Astrocyte (in vitro differentiated cells and primary cell): ENCODE measurements at regions not wholly inside any gene's neighbourhood (a gene's known extent, or its start where the extent isn't known, plus 50 kb on each side); places are given as distances from the start of the nearest gene placed in this dataset.

ENCODE experiments used
- DNase-seq: peaks from one replicate; pipeline ENCODE4 v3.0.0-alpha.2; 2010; ENCODE audit warnings: low read depth
- FAIRE-seq: peaks from 2 replicates; lab custom pipeline; 2011; peaks lifted over from hg19 to GRCh38; lab: Jason Lieb, UNC
- H2AFZ ChIP-seq: 2 replicates; pipeline ENCODE4 v1.6.0; 2012; ENCODE audit warnings: low read depth, low read length, inconsistent platforms
- H3K27ac ChIP-seq: 2 replicates; pipeline ENCODE4 v1.5.1; 2011; ENCODE audit warnings: low read depth, low read length, inconsistent platforms
- H3K27me3 ChIP-seq: 2 replicates; pipeline ENCODE4 v1.6.0; 2011; ENCODE audit warnings: low read length, inconsistent platforms; ENCODE audit not compliant: insufficient read depth
- H3K36me3 ChIP-seq: 2 replicates; pipeline ENCODE4 v1.5.1; 2011; ENCODE audit warnings: low read length, inconsistent platforms; ENCODE audit not compliant: insufficient read depth
- H3K4me1 ChIP-seq: 2 replicates; pipeline ENCODE4 v1.5.1; 2011; ENCODE audit warnings: low read length, inconsistent platforms; ENCODE audit not compliant: insufficient read depth
- H3K4me2 ChIP-seq: 2 replicates; pipeline ENCODE4 v1.6.0; 2012; ENCODE audit warnings: low read length, inconsistent platforms
- H3K4me3 ChIP-seq: 2 replicates; pipeline ENCODE4 v1.5.1; 2011; ENCODE audit warnings: low read depth, mild to moderate bottlenecking, low read length, inconsistent platforms; ENCODE audit not compliant: insufficient read depth
- H3K79me2 ChIP-seq: 2 replicates; pipeline ENCODE4 v1.6.0; 2012; ENCODE audit warnings: mild to moderate bottlenecking, low read length, inconsistent platforms; ENCODE audit not compliant: insufficient read depth
- H3K9ac ChIP-seq: 2 replicates; pipeline ENCODE4 v1.6.0; 2012; ENCODE audit warnings: mild to moderate bottlenecking, low read length, inconsistent platforms
- H3K9me3 ChIP-seq: 2 replicates; pipeline ENCODE4 v1.5.1; 2012; ENCODE audit warnings: low read depth, mild to moderate bottlenecking, low read length, inconsistent platforms; ENCODE audit not compliant: insufficient read depth
- H4K20me1 ChIP-seq: 2 replicates; pipeline ENCODE4 v1.6.0; 2012; ENCODE audit warnings: low read length, inconsistent platforms; ENCODE audit not compliant: insufficient read depth
- H3K27ac Mint-ChIP-seq: one replicate; pipeline ENCODE4 v1.8.0; 2021; ENCODE audit warnings: mild to moderate bottlenecking, mixed read lengths; ENCODE audit not compliant: unreplicated experiment
- H3K27me3 Mint-ChIP-seq: one replicate; pipeline ENCODE4 v1.8.0; 2021; ENCODE audit warnings: low read depth, mixed read lengths; ENCODE audit not compliant: unreplicated experiment
- H3K36me3 Mint-ChIP-seq: one replicate; pipeline ENCODE4 v1.8.0; 2021; ENCODE audit warnings: low read depth, mixed read lengths; ENCODE audit not compliant: unreplicated experiment
- H3K4me1 Mint-ChIP-seq: one replicate; pipeline ENCODE4 v1.8.0; 2021; ENCODE audit warnings: low read depth, mixed read lengths; ENCODE audit not compliant: unreplicated experiment
- H3K4me3 Mint-ChIP-seq: one replicate; pipeline ENCODE4 v1.8.0; 2021; ENCODE audit warnings: mild to moderate bottlenecking, moderate library complexity, mixed read lengths; ENCODE audit not compliant: unreplicated experiment
- H3K9me3 Mint-ChIP-seq: one replicate; pipeline ENCODE4 v1.8.0; 2021; ENCODE audit warnings: mild to moderate bottlenecking, mixed read lengths; ENCODE audit not compliant: unreplicated experiment
- EZH2 ChIP-seq: IDR thresholded peaks from 2 replicates; pipeline ENCODE4 v1.6.1; 2012; ENCODE audit warnings: mild to moderate bottlenecking, low read length, inconsistent platforms; ENCODE audit not compliant: insufficient read depth
- TF ChIP-seq, protein P1 (sequence below): IDR thresholded peaks from 2 replicates; pipeline ENCODE4 v1.5.1; 2011; ENCODE audit warnings: low read depth, mild to moderate bottlenecking, inconsistent platforms, low read length, moderate library complexity; ENCODE audit not compliant: insufficient read depth

- H3K9ac ChIP-seq = no peak overlapping the region
- Mint-ChIP-seq H3K36me3 (no peaks in the 10 kb centered on the region), H3K27me3 (peaks cover 3% of the 10 kb centered on the region), H3K4me3 (no peak overlapping the region), H3K9me3 (peaks cover 2% of the 10 kb centered on the region), H3K27ac (no peak overlapping the region), H3K4me1 (peaks cover 6% of the 10 kb centered on the region)
- TF ChIP-seq EZH2 = no peak
- TF ChIP-seq, protein P1, sequence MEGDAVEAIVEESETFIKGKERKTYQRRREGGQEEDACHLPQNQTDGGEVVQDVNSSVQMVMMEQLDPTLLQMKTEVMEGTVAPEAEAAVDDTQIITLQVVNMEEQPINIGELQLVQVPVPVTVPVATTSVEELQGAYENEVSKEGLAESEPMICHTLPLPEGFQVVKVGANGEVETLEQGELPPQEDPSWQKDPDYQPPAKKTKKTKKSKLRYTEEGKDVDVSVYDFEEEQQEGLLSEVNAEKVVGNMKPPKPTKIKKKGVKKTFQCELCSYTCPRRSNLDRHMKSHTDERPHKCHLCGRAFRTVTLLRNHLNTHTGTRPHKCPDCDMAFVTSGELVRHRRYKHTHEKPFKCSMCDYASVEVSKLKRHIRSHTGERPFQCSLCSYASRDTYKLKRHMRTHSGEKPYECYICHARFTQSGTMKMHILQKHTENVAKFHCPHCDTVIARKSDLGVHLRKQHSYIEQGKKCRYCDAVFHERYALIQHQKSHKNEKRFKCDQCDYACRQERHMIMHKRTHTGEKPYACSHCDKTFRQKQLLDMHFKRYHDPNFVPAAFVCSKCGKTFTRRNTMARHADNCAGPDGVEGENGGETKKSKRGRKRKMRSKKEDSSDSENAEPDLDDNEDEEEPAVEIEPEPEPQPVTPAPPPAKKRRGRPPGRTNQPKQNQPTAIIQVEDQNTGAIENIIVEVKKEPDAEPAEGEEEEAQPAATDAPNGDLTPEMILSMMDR = no peak
- H3K27ac ChIP-seq = no peak overlapping the region
- H4K20me1 ChIP-seq = no peaks in the 10 kb centered on the region
- no peaks in the 10 kb centered on the region for H3K79me2 ChIP-seq
- H3K4me3 ChIP-seq = no peak overlapping the region
- FAIRE-seq = no peak
- no peaks in the 10 kb centered on the region for H3K36me3 ChIP-seq
- H3K4me1 ChIP-seq = no peaks in the 10 kb centered on the region
- no peak overlapping the region for H3K4me2 ChIP-seq
- no peaks in the 10 kb centered on the region for H3K27me3 ChIP-seq
- DNase-seq = no peak
- H2AFZ ChIP-seq = no peak overlapping the region
- peaks cover 2% of the 10 kb centered on the region for H3K9me3 ChIP-seq
Observed at GRCh38 chr10:16297069-16297468, 139.7 kb upstream of the PTER start.

GRCh38 chr10:16297642-16298041 is 139.2 kb upstream of the PTER start:
- FAIRE-seq (no peak), DNase-seq (no peak)
- TF ChIP-seq EZH2 = no peak
- TF ChIP-seq, protein P1 = no peak
- Mint-ChIP-seq H3K4me3 (no peak overlapping the region), H3K27me3 (peaks cover 3% of the 10 kb centered on the region), H3K36me3 (no peaks in the 10 kb centered on the region), H3K27ac (no peak overlapping the region), H3K9me3 (peaks cover 2% of the 10 kb centered on the region), H3K4me1 (peaks cover under 1% of the 10 kb centered on the region)
- H3K4me1 ChIP-seq = no peaks in the 10 kb centered on the region
- H3K27me3 ChIP-seq = no peaks in the 10 kb centered on the region
- H3K4me2 ChIP-seq = no peak overlapping the region
- H2AFZ ChIP-seq = no peak overlapping the region
- H3K9ac ChIP-seq = no peak overlapping the region
- H3K9me3 ChIP-seq = peaks cover 2% of the 10 kb centered on the region
- H3K79me2 ChIP-seq = no peaks in the 10 kb centered on the region
- H3K36me3 ChIP-seq = no peaks in the 10 kb centered on the region
- no peak overlapping the region for H3K27ac ChIP-seq
- H3K4me3 ChIP-seq = no peak overlapping the region
- H4K20me1 ChIP-seq = no peaks in the 10 kb centered on the region

GRCh38 chr10:16304311-16304710 is 132.5 kb upstream of the PTER start:
- peaks cover 2% of the 10 kb centered on the region for H3K4me1 Mint-ChIP-seq
- FAIRE-seq = no peak
- Histone ChIP-seq H3K27me3 (no peaks in the 10 kb centered on the region), H3K79me2 (no peaks in the 10 kb centered on the region), H3K27ac (no peak overlapping the region), H3K36me3 (no peaks in the 10 kb centered on the region), H3K4me2 (no peak overlapping the region), H4K20me1 (no peaks in the 10 kb centered on the region), H3K4me3 (no peak overlapping the region), H3K9ac (no peak overlapping the region), H3K4me1 (no peaks in the 10 kb centered on the region), H3K9me3 (peaks cover 8% of the 10 kb centered on the region), H2AFZ (no peak overlapping the region)
- H3K4me3 Mint-ChIP-seq = no peak overlapping the region
- no peaks in the 10 kb centered on the region for H3K36me3 Mint-ChIP-seq
- no peak overlapping the region for H3K27ac Mint-ChIP-seq
- no peak for TF ChIP-seq EZH2
- TF ChIP-seq, protein P1 = no peak
- H3K27me3 Mint-ChIP-seq = no peaks in the 10 kb centered on the region
- no peak for DNase-seq
- H3K9me3 Mint-ChIP-seq = peaks cover 5% of the 10 kb centered on the region
